ENCODE measurements at regions not wholly inside any gene's neighbourhood (a gene's known extent, or its start where the extent isn't known, plus 50 kb on each side); places are given as distances from the start of the nearest gene placed in this dataset.

DNA sequence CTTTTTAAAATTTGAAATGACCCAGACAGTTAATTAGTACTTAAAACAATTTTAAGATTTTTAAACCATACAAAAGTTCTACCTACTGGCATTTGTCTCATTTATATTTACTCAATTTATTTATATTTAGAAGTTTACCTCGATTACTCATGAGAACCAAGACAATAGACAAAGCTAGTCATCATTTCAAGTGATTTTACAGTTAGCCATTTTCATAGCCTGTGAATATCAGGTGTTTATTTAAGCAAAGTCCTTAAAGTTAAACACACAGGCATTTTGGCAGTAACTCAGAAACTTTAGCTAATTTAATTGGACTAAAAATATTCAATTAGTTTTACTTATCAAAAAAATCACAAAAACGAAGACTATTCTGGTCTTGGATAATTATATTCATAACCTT lies 101.6 kb upstream of the KIF2B start:
- no peaks in the 10 kb centered on the region for H3K9me3 ChIP-seq (ENCODE audit: control insufficient read depth, insufficient read depth, low read depth, low read length)
- ChIA-PET POLR2A (no interaction called here), CTCF (no interaction called here)
- no peak overlapping the region for H3K27ac ChIP-seq (ENCODE audit: low read length)
- no peak overlapping the region for H3K4me3 ChIP-seq (ENCODE audit: low read depth in 2 of 2, low read length in 2 of 2)
- H3K4me1 ChIP-seq (ENCODE audit: control insufficient read depth, insufficient read depth, low read length), result no peaks in the 10 kb centered on the region
- no peak for ATAC-seq
- in situ Hi-C loops (cut with HindIII; ENCODE audit: low pct_unique_long_range_greater_than_20kb, low sequenced_read_pairs) (no loop called here), intact Hi-C loops (cut with micrococcal nuclease; ENCODE audit: unreplicated experiment) (no loop called here)
- no peaks in the 10 kb centered on the region for H3K27me3 ChIP-seq (ENCODE audit: control insufficient read depth, insufficient read depth, low read length)
- no TSS peak for BruUV-seq (replicated peaks)
- H3K36me3 ChIP-seq (ENCODE audit: control insufficient read depth, insufficient read depth, low read length), result no peaks in the 10 kb centered on the region
- no peak for TF ChIP-seq POLR2AphosphoS5 (IDR thresholded peaks at IDR 0.05; ENCODE audit: low read depth, low read length)
- TF ChIP-seq, protein P1, sequence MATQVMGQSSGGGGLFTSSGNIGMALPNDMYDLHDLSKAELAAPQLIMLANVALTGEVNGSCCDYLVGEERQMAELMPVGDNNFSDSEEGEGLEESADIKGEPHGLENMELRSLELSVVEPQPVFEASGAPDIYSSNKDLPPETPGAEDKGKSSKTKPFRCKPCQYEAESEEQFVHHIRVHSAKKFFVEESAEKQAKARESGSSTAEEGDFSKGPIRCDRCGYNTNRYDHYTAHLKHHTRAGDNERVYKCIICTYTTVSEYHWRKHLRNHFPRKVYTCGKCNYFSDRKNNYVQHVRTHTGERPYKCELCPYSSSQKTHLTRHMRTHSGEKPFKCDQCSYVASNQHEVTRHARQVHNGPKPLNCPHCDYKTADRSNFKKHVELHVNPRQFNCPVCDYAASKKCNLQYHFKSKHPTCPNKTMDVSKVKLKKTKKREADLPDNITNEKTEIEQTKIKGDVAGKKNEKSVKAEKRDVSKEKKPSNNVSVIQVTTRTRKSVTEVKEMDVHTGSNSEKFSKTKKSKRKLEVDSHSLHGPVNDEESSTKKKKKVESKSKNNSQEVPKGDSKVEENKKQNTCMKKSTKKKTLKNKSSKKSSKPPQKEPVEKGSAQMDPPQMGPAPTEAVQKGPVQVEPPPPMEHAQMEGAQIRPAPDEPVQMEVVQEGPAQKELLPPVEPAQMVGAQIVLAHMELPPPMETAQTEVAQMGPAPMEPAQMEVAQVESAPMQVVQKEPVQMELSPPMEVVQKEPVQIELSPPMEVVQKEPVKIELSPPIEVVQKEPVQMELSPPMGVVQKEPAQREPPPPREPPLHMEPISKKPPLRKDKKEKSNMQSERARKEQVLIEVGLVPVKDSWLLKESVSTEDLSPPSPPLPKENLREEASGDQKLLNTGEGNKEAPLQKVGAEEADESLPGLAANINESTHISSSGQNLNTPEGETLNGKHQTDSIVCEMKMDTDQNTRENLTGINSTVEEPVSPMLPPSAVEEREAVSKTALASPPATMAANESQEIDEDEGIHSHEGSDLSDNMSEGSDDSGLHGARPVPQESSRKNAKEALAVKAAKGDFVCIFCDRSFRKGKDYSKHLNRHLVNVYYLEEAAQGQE (IDR thresholded peaks at IDR 0.05; ENCODE audit: insufficient read depth in 1 of 2, low read depth in 2 of 2, low read length in 1 of 2), result no peak
- no peak for TF ChIP-seq TCF7L2 (IDR thresholded peaks at IDR 0.05; ENCODE audit: low read depth, low read length)
- TF ChIP-seq, protein P2, sequence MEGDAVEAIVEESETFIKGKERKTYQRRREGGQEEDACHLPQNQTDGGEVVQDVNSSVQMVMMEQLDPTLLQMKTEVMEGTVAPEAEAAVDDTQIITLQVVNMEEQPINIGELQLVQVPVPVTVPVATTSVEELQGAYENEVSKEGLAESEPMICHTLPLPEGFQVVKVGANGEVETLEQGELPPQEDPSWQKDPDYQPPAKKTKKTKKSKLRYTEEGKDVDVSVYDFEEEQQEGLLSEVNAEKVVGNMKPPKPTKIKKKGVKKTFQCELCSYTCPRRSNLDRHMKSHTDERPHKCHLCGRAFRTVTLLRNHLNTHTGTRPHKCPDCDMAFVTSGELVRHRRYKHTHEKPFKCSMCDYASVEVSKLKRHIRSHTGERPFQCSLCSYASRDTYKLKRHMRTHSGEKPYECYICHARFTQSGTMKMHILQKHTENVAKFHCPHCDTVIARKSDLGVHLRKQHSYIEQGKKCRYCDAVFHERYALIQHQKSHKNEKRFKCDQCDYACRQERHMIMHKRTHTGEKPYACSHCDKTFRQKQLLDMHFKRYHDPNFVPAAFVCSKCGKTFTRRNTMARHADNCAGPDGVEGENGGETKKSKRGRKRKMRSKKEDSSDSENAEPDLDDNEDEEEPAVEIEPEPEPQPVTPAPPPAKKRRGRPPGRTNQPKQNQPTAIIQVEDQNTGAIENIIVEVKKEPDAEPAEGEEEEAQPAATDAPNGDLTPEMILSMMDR (IDR thresholded peaks at IDR 0.05), result no peak
- TF ChIP-seq SIN3A (IDR thresholded peaks at IDR 0.05; ENCODE audit: borderline replicate concordance, insufficient read depth, low read depth, low read length), result no peak
- no peak for DNase-seq (ENCODE audit: low read depth, low spot score)

DNA sequence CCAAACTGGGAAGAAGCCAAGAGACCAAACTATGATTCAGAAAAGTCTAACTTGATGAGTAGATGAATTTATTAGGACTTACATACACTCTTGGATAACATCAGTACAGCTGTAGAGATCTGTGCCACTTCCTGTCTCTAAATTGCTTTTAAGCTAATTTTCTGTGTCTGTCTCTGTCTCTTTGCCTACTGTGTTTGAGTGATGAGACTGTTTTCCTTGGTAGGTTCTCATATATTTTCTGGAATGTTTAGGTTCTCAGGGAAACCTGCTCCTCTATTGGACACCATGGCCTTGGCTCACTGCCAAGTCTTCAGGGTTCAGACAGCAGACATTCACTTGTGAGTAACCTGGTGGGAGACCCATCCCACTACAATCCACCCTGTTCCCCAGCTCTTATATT lies 103.5 kb upstream of the KIF2B start:
- BruUV-seq (replicated peaks), result no TSS peak
- ChIA-PET POLR2A (no interaction called here), CTCF (no interaction called here)
- intact Hi-C loops (cut with micrococcal nuclease; ENCODE audit: unreplicated experiment) (no loop called here), in situ Hi-C loops (cut with HindIII; ENCODE audit: low pct_unique_long_range_greater_than_20kb, low sequenced_read_pairs) (no loop called here)
- Histone ChIP-seq H3K9me3 (ENCODE audit: control insufficient read depth, insufficient read depth, low read depth, low read length) (no peaks in the 10 kb centered on the region), H3K4me3 (ENCODE audit: low read depth in 2 of 2, low read length in 2 of 2) (no peak overlapping the region), H3K4me1 (ENCODE audit: control insufficient read depth, insufficient read depth, low read length) (no peaks in the 10 kb centered on the region), H3K27ac (ENCODE audit: low read length) (no peak overlapping the region), H3K36me3 (ENCODE audit: control insufficient read depth, insufficient read depth, low read length) (no peaks in the 10 kb centered on the region), H3K27me3 (ENCODE audit: control insufficient read depth, insufficient read depth, low read length) (no peaks in the 10 kb centered on the region)
- TF ChIP-seq TCF7L2 (IDR thresholded peaks at IDR 0.05; ENCODE audit: low read depth, low read length), result no peak
- TF ChIP-seq POLR2AphosphoS5 (IDR thresholded peaks at IDR 0.05; ENCODE audit: low read depth, low read length), result no peak
- TF ChIP-seq, protein P1 (IDR thresholded peaks at IDR 0.05; ENCODE audit: insufficient read depth in 1 of 2, low read depth in 2 of 2, low read length in 1 of 2), result no peak
- TF ChIP-seq, protein P2 (IDR thresholded peaks at IDR 0.05), result no peak
- no peak for TF ChIP-seq SIN3A (IDR thresholded peaks at IDR 0.05; ENCODE audit: borderline replicate concordance, insufficient read depth, low read depth, low read length)
- DNase-seq (ENCODE audit: low read depth, low spot score) (no peak), ATAC-seq (no peak)

Data from Panc1 (cell line).